A204.1 (cell line): ENCODE measurements at regions not wholly inside any gene's neighbourhood (a gene's known extent, or its start where the extent isn't known, plus 50 kb on each side); places are given as distances from the start of the nearest gene placed in this dataset.
"Not testable (repeated sequence)": the region's sequence is repeated elsewhere in the genome, so short reads cannot be mapped to it uniquely, and the experiment has no call there.

ENCODE experiments used
- FAIRE-seq: peaks from 2 replicates; lab custom pipeline; 2012; peaks lifted over from hg19 to GRCh38; lab: Jason Lieb, UNC

GRCh38 chr14:104388541-104389325 lies 190.8 kb upstream of the C14orf180 start:
- no peak for FAIRE-seq

DNA sequence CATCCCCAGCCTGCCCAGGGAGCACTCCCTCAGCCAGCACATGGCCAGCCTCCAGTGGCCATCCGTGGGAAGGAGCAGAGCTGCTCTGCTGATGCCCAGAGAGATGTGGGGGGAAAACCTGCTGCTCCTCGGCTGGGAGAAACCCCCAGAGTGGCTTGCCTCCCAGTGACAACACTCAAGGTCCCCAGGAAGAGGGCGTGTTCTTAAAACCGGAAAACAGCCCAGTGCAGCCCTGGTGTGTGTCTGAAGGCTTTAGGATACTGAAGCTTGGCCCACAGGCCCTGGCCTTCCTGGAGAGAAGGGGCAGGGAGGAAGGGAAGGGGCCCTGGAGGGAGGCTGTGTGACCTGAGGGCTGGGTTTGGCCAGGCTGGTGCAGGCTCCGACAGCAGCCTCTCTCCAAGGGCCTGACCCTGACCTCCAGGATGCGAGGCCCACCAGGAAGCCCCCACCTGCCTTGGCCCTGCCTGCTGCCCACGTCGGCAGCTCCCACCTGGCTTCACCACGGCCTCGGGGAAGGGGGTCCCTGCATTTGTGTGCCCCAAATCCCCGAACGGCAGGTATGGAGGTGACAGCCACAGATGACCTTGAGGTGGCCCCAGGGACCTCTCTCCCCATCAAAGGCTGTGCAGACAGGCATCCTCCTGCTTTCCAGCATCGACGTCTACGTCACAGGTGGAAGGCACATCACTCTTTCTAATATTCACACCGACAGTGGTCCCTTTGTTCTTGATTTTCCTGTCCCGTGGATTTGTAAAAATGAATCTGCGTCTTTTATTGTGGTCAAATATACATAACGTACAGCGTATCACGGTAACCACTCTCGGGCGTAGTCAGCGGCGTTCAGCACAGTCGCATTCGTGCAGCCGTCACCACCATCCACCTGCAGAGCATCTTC lies 190.0 kb upstream of the C14orf180 start:
- no peak for FAIRE-seq

DNA sequence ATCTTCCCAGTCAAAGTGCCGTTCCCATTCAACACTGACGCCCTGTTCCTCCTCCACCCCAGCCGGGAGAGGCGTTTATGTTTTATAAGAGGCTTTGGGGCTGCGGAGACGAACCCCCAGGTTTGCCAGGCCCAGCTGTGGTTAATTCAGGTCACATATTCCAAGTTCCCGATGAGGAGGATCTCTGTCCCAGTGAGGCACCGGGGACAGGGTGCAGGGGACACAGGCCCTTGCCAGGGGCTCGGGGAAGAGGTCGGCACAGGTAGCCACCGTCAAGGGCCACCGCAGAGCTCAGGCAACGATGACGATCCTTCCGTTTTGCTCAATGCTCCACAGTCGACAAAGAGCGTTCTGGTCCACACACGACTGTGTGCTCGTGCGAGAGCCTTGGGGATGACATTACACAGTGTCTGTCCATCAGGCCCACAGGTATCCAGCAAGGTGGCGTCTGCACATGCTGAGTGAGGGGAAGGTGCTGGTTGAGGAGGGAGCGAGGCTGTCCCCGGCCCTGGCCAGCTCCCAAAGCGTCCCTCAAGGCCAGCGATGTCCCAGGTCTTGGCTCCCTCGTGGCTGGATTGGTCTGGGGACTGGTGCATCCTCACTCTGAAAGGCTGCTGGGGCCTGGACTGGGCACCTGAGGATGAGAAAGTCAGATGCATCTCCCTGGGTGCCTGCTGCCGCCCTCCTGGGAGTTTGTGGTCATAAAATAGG lies 189.2 kb upstream of the C14orf180 start:
- no peak for FAIRE-seq

- no peak for FAIRE-seq
Measured at GRCh38 chr14:104390941-104391901, 188.3 kb upstream of the C14orf180 start.

DNA sequence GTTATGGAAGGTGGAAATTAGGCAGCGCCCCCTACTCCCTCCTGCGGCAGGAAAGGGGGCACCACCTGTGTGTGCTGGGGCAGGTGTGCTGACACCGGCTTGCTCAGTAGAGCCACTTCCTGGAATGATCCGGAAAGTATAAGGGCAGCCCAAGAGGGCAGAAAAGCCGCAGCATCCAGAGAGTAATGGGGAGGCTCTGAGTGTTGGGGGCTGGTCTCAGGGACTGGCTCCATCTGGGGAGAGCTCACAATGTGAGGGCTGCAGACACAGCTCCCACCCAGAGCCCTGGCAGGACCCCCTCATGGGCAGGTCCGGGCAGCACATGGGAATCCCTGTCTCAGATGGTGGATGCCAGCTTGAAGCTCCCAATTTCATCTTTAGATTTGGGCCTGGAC lies 187.6 kb upstream of the C14orf180 start:
- FAIRE-seq = no peak

DNA sequence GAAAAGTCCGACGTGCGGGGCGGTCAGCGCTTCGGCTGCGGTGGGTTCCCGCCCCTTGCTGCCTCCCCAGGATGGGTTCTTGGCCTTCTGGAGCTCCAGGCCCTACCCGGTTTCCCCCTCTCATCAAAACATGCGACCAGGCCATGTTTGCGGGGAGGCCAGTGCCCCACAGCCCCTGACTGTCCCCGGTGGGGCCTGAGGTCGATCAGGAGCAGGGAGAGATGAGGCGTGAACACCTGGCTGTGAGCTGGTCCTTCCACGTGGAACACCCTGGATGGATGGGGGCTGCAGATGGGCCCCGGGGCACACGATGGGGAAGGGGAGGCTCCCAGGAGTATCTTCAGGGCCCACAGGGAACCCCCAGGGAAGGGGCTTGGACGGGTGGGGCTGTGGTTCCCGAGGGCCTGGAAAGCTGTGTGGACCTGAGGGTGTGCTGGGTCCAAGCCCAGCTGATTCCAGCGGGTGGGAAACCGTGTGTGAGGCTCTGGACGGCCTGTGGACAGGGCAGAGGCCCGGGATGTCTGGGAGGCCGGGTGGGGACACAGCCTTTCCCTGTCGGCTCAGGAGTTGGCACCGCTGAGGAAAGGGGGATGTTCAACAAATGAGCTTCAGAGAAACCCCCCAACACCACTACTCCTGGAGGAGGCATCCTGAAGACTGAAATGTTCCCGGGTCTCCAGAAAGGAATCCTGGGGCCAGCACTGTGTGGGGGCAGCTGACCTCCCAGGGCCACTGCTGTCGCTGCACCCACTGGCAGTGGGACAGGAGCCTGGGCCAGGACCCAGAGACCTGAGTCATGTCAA lies 187.0 kb upstream of the C14orf180 start:
- no peak for FAIRE-seq

DNA sequence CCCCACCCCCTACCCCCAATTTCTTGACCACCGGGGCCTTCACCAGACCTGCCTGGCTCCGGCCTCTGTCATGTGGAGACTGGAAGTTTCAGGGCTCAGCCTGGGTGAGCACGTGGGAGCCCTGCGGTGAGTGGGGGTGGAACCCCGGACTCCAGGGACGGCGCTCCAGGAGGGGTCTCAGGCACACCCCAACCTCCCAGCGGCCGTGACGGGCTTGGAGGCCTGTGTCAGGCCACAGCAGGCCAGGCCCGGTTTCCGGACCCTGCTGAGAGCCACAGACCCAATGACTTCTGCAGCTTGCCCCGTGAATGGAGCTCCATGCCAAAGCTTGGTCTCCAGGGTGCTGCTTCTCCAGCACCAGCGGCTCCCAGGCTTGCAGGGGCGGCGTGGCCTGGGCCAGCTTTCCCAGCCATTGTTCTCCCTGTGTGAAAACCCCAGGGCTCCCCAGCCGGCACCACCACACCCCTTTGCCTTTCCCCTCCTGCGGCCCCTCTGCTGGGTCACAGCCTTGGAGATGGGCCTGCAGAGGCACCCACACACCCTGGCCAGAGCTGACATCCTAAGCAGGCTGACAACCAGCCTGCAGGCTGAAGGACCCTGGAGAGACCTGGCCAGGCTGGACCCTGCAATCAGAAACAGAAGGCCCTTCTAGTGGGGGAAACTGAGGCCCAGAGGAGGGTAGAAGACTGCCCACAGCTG lies 186.2 kb upstream of the C14orf180 start:
- no peak for FAIRE-seq

DNA sequence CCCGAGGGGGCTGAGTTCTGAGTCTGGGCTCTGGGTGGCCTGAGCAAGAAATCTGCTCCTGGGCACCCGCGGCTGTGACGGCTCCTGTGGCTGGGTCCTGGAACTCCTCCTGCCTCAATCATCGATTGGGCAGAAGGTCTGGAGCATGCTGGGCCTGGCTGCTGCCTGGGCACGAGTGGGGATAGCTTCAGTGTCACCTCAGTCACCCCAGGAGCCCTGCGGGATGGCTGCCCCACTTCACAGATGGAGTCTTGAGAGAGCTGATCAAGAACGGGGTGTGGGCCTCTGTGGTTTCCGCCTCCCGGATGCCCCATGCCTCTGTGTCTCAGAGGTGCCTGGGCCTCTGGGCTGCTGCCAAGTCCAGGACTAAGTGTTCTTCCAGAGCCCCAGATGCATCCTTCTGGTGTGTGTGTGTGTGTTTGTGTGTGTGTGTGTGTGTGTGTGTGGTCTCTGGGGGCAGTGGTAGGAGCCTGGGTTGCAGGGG lies 185.6 kb upstream of the C14orf180 start:
- no peak for FAIRE-seq

DNA sequence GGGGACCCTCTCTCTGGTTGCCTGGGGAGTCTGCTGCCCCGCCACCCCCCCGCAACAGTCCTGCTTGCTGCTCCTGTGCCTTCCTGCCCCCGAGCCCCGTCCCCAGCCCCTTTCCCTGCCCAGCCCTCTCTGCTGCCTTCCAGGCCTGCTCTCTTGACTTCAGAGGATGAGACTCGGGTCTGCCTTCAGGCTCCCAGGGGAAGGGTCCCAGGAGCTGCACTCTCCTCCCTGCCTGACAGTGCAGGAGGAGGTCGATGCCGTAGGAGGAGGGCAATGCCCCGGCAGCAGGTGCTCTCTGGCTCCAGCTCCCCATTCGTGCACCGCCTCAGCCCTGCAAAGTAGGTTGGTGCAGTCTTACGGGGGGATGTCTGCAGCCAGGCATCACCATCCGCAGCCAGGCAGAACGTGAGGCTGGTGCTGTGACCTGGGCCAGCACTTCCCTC lies 185.1 kb upstream of the C14orf180 start:
- FAIRE-seq = no peak

GRCh38 chr14:104395276-104395675 lies 184.3 kb upstream of the C14orf180 start:
- FAIRE-seq = no peak

- no peak for FAIRE-seq
Measured at GRCh38 chr14:104395941-104396681, 183.5 kb upstream of the C14orf180 start.

GRCh38 chr14:104396682-104397470 lies 182.7 kb upstream of the C14orf180 start:
- no peak for FAIRE-seq

DNA sequence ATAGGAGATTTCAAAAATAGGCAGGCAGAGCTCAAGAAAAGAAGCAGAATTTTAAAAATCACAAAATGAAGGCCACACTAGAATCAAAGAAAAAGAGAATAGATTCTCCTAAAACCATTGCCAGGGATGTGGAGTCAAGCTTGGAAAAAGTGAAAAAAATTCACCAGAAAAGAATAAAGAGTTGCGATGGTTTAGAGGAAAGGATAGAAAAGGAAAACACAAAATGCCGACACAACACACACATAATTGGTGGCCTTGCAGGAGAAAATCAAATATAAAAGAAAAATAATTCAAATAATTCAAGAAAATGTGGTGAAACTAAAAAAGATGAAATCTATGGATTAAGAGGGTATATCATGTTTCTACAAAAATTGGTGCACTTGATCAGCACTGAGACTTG lies 181.6 kb upstream of the C14orf180 start:
- FAIRE-seq = no peak

GRCh38 chr14:104398656-104399055 lies 180.9 kb upstream of the C14orf180 start:
- no peak for FAIRE-seq

DNA sequence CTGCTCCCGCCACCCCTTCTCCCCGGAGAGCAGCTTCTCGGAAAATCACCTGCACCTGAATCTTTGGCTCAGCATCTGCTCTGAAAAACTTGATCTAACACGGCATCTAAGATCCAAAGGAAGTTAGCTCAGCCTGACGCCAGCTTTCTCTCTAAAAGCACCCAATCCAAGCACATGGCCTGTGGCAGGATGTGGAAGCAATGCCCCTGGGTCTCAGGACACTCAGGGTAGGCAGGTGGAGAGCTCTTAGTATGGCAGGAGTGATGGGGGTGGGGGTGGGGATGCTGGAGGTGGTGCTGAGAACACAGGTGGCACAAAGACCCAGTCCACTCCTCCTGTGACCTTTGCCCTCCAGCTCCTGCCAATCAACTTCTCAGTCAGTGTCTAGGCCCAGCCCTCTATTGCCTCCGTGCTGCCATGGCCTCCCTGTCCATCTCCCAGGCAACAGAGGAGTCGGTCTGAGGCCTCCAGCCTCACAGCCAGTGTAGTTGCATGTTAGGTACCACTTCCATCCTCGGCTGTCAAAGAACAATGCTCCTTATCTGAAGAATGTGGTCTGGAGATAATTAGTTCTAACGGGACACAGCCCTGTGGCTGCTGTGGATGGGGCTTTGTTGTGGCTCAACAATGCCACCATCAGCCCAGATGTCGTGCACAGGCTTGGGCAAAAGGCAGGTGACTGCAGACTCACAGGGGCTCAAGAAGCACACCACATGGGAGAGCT lies 180.0 kb upstream of the C14orf180 start:
- no peak for FAIRE-seq

DNA sequence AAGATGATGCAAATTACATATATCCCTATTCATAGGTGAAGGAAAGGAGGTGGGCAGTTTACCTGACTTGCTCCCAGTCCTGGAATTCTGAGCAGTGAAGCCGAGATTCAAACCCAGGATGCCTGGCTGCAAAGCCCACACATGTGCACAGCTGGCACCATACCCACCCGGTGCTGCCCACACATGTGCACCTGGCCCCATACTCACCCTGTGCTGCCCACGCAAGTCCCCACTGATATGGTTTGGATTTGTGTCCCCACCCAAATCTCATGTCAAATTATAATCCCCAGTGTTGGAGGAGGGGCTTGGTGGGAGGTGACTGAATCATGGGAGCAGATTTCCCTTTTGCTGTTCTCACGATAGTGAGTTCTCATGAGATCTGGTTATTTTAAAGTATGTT lies 179.2 kb upstream of the C14orf180 start:
- no peak for FAIRE-seq

GRCh38 chr14:104401785-104402184 lies 177.8 kb upstream of the C14orf180 start:
- no peak for FAIRE-seq

DNA sequence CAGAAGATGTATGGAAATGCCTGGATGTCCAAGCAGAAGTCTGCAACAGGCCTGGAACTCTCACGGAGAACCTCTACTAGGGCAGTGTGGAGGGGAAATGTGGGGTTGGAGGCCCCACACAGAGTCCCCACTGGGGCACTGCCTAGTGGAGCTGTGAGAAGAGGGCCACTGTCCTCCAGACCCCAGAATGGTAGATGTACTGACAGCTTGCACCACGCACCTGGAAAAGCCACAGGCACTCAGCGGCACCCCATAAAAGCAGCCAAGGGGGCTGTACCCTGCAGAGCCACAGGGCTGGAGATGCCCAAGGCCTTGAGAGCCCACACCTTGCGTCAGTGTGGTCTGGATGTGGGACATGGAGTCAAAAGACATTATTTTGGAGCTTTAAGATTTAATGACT lies 177.3 kb upstream of the C14orf180 start:
- not testable (repeated sequence) for FAIRE-seq
